MG63 (cell line): ENCODE measurements at regions not wholly inside any gene's neighbourhood (a gene's known extent, or its start where the extent isn't known, plus 50 kb on each side); places are given as distances from the start of the nearest gene placed in this dataset.

Source experiments
- DNase-seq: peaks from one replicate; pipeline ENCODE4 v3.0.0-alpha.2; 2020
- H3K27me3 ChIP-seq: fragments of 250-450 bp; sonication (Bioruptor Pico); 2 replicates; pipeline ENCODE4 v1.5.1; 2020; ENCODE audit warnings: mild to moderate bottlenecking, moderate library complexity
- H3K36me3 ChIP-seq: fragments of 250-450 bp; sonication (Bioruptor Pico); 2 replicates; pipeline ENCODE4 v1.5.1; 2020; ENCODE audit warnings: mild to moderate bottlenecking, moderate library complexity
- H3K4me3 ChIP-seq: fragments of 250-450 bp; sonication (Bioruptor Pico); 2 replicates; pipeline ENCODE4 v1.5.1; 2020; ENCODE audit warnings: mild to moderate bottlenecking, moderate library complexity
- H3K9me3 ChIP-seq: fragments of 250-450 bp; sonication (Bioruptor Pico); 2 replicates; pipeline ENCODE4 v1.5.1; 2020; ENCODE audit warnings: mild to moderate bottlenecking, moderate library complexity

GRCh38 chr6:82033631-82034211 lies 213.8 kb downstream of the IBTK start:
- H3K9me3 ChIP-seq = no peaks in the 10 kb centered on the region
- no peaks in the 10 kb centered on the region for H3K36me3 ChIP-seq
- no peak for DNase-seq
- no peaks in the 10 kb centered on the region for H3K27me3 ChIP-seq
- no peak overlapping the region for H3K4me3 ChIP-seq

GRCh38 chr6:82032444-82032843 lies 215.1 kb downstream of the IBTK start:
- Histone ChIP-seq H3K36me3 (no peaks in the 10 kb centered on the region), H3K4me3 (no peak overlapping the region), H3K9me3 (no peaks in the 10 kb centered on the region), H3K27me3 (no peaks in the 10 kb centered on the region)
- no peak for DNase-seq

- no peaks in the 10 kb centered on the region for H3K9me3 ChIP-seq
- H3K27me3 ChIP-seq = no peaks in the 10 kb centered on the region
- no peaks in the 10 kb centered on the region for H3K36me3 ChIP-seq
- no peak for DNase-seq
- no peak overlapping the region for H3K4me3 ChIP-seq
Observed at GRCh38 chr6:82030761-82031503, 216.6 kb downstream of the IBTK start.

- H3K36me3 ChIP-seq = no peaks in the 10 kb centered on the region
- H3K27me3 ChIP-seq = no peaks in the 10 kb centered on the region
- no peak for DNase-seq
- H3K4me3 ChIP-seq = no peak overlapping the region
- no peaks in the 10 kb centered on the region for H3K9me3 ChIP-seq
Observed at GRCh38 chr6:82030301-82030700, 217.2 kb downstream of the IBTK start.

GRCh38 chr6:82025271-82025670 lies 222.3 kb downstream of the IBTK start:
- no peaks in the 10 kb centered on the region for H3K36me3 ChIP-seq
- no peaks in the 10 kb centered on the region for H3K27me3 ChIP-seq
- H3K4me3 ChIP-seq = no peak overlapping the region
- no peak for DNase-seq
- no peaks in the 10 kb centered on the region for H3K9me3 ChIP-seq

- H3K4me3 ChIP-seq = no peak overlapping the region
- no peaks in the 10 kb centered on the region for H3K9me3 ChIP-seq
- no peaks in the 10 kb centered on the region for H3K36me3 ChIP-seq
- DNase-seq = peak; percentile 14
- H3K27me3 ChIP-seq = no peaks in the 10 kb centered on the region
Observed at GRCh38 chr6:82022614-82023129, 224.9 kb downstream of the IBTK start.

GRCh38 chr6:82017773-82018172 lies 229.8 kb downstream of the IBTK start:
- H3K9me3 ChIP-seq = no peaks in the 10 kb centered on the region
- no peaks in the 10 kb centered on the region for H3K36me3 ChIP-seq
- no peaks in the 10 kb centered on the region for H3K27me3 ChIP-seq
- DNase-seq = no peak
- no peak overlapping the region for H3K4me3 ChIP-seq

- Histone ChIP-seq H3K27me3 (no peaks in the 10 kb centered on the region), H3K4me3 (no peak overlapping the region)
Observed at GRCh38 chr6:82017288-82017687, 230.3 kb downstream of the IBTK start.

GRCh38 chr6:82015526-82015925 lies 232.0 kb downstream of the IBTK start:
- no peak for DNase-seq
- Histone ChIP-seq H3K27me3 (no peaks in the 10 kb centered on the region), H3K4me3 (no peak overlapping the region), H3K9me3 (no peaks in the 10 kb centered on the region), H3K36me3 (no peaks in the 10 kb centered on the region)

More at GRCh38 chr6:82017288-82017687, 230.3 kb downstream of the IBTK start:
- peak; percentile 65 for DNase-seq
- H3K36me3 ChIP-seq = no peaks in the 10 kb centered on the region
- no peaks in the 10 kb centered on the region for H3K9me3 ChIP-seq

- Histone ChIP-seq H3K9me3 (no peaks in the 10 kb centered on the region), H3K27me3 (no peaks in the 10 kb centered on the region), H3K36me3 (no peaks in the 10 kb centered on the region), H3K4me3 (no peak overlapping the region)
- DNase-seq = no peak
Observed at GRCh38 chr6:82015043-82015442, 232.5 kb downstream of the IBTK start.

GRCh38 chr6:82013561-82014530 lies 233.7 kb downstream of the IBTK start:
- Histone ChIP-seq H3K9me3 (peaks cover 7% of the 10 kb centered on the region), H3K4me3 (no peak overlapping the region), H3K36me3 (no peaks in the 10 kb centered on the region), H3K27me3 (no peaks in the 10 kb centered on the region)
- DNase-seq = peak; percentile 37

- no peak overlapping the region for H3K4me3 ChIP-seq
- peak; percentile 32 for DNase-seq
Observed at GRCh38 chr6:82006027-82006738, 241.4 kb downstream of the IBTK start.

GRCh38 chr6:82000551-82000950 lies 247.0 kb downstream of the IBTK start:
- H3K36me3 ChIP-seq = no peaks in the 10 kb centered on the region
- no peaks in the 10 kb centered on the region for H3K27me3 ChIP-seq
- peaks cover 7% of the 10 kb centered on the region for H3K9me3 ChIP-seq
- H3K4me3 ChIP-seq = no peak overlapping the region
- no peak for DNase-seq

More at GRCh38 chr6:82006027-82006738, 241.4 kb downstream of the IBTK start:
- Histone ChIP-seq H3K27me3 (no peaks in the 10 kb centered on the region), H3K36me3 (no peaks in the 10 kb centered on the region), H3K9me3 (peaks cover 23% of the 10 kb centered on the region)

GRCh38 chr6:81999826-82000225 lies 247.3 kb upstream of the TENT5A start:
- Histone ChIP-seq H3K4me3 (no peak overlapping the region), H3K9me3 (peaks cover 2% of the 10 kb centered on the region; the same call in 1 of the 2 replicates), H3K36me3 (no peaks in the 10 kb centered on the region), H3K27me3 (no peaks in the 10 kb centered on the region)
- DNase-seq = no peak

GRCh38 chr6:81999270-81999669 lies 246.8 kb upstream of the TENT5A start:
- DNase-seq = no peak
- H3K9me3 ChIP-seq = no peaks in the 10 kb centered on the region
- no peak overlapping the region for H3K4me3 ChIP-seq
- H3K36me3 ChIP-seq = no peaks in the 10 kb centered on the region
- H3K27me3 ChIP-seq = no peaks in the 10 kb centered on the region

- Histone ChIP-seq H3K36me3 (no peaks in the 10 kb centered on the region), H3K9me3 (no peaks in the 10 kb centered on the region; the same call in 1 of the 2 replicates), H3K27me3 (no peaks in the 10 kb centered on the region), H3K4me3 (no peak overlapping the region)
- no peak for DNase-seq
Observed at GRCh38 chr6:81998432-81998831, 246.0 kb upstream of the TENT5A start.
